Progenitor cell of endocrine pancreas (in vitro differentiated cells): ENCODE measurements at regions not wholly inside any gene's neighbourhood (a gene's known extent, or its start where the extent isn't known, plus 50 kb on each side); places are given as distances from the start of the nearest gene placed in this dataset.
A peak's percentile ranks its signal among the peaks of the same experiment; 100 is the strongest.

Experiments
- DNase-seq: peaks from one replicate; pipeline ENCODE4 v3.0.0; 2021; ENCODE audit warnings: low spot score; ENCODE audit not compliant: unreplicated experiment
- H3K27ac Mint-ChIP-seq: 2 replicates; pipeline ENCODE4 v1.8.0; 2021; ENCODE audit warnings: mild to moderate bottlenecking, moderate library complexity, mixed read lengths
- H3K27me3 Mint-ChIP-seq: 2 replicates; pipeline ENCODE4 v1.8.0; 2021; ENCODE audit warnings: mixed read lengths
- H3K36me3 Mint-ChIP-seq: 2 replicates; pipeline ENCODE4 v1.8.0; 2022; ENCODE audit warnings: mixed read lengths; ENCODE audit not compliant: insufficient read depth
- H3K4me1 Mint-ChIP-seq: 2 replicates; pipeline ENCODE4 v1.8.0; 2021; ENCODE audit warnings: low read depth, mixed read lengths
- H3K4me3 Mint-ChIP-seq: 2 replicates; pipeline ENCODE4 v1.8.0; 2021; ENCODE audit warnings: low read depth, mild to moderate bottlenecking, moderate library complexity, mixed read lengths
- H3K9me3 Mint-ChIP-seq: 2 replicates; pipeline ENCODE4 v1.8.0; 2021; ENCODE audit warnings: low read depth, mixed read lengths
- TF ChIP-seq, protein P1 (sequence below): fragments of 200-600 bp; sonication (generic); IDR thresholded peaks from one replicate; pipeline ENCODE4 v1.5.0; 2021; ENCODE audit warnings: antibody characterized with exemption, mild to moderate bottlenecking; ENCODE audit not compliant: unreplicated experiment

DNA sequence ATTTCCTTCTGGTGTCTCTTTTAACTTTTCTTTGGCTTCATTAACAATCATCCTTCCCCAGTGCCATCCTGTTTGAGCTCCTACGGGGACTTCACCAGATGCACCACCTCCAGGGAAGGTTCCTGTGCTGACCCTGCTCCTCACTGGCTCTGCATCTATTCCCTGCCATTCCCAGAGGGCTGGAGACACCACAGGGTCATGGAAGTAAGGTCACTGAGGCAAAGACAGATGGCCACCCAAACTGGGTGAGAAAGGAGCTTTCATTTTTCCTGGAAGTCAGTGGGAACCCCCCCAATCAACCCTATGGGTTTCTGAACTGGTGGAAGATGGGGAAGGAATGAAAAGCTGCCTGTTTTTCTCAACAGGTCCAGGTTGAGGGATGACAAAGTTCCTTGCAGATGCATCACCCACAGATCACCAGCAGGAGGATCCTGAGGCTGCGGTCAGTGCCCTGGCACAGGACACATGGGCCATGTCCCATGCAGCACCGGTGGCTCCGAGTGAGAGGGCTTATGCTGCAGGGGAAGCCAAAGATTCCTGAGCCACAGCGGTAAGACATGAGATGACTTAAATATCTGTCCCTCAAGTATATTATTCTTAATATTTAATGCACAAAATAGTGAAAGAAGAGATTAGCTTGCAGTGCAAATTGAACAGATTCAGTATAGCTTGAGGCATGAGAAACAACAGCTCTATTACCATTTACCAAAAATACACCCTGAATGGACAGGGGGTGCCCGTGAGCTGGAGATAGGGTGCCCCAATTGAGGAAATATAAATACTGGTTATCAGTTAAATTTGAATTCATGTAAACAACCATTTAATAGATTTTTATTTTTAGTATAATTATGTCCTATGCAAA is 73.0 kb upstream of the VPREB1 start:
- Mint-ChIP-seq H3K9me3 (peaks cover 3% of the 10 kb centered on the region), H3K27ac (no peak overlapping the region), H3K27me3 (peaks cover 49% of the 10 kb centered on the region), H3K4me1 (no peaks in the 10 kb centered on the region), H3K4me3 (no peak overlapping the region), H3K36me3 (peaks cover 3% of the 10 kb centered on the region)
- TF ChIP-seq, protein P1, sequence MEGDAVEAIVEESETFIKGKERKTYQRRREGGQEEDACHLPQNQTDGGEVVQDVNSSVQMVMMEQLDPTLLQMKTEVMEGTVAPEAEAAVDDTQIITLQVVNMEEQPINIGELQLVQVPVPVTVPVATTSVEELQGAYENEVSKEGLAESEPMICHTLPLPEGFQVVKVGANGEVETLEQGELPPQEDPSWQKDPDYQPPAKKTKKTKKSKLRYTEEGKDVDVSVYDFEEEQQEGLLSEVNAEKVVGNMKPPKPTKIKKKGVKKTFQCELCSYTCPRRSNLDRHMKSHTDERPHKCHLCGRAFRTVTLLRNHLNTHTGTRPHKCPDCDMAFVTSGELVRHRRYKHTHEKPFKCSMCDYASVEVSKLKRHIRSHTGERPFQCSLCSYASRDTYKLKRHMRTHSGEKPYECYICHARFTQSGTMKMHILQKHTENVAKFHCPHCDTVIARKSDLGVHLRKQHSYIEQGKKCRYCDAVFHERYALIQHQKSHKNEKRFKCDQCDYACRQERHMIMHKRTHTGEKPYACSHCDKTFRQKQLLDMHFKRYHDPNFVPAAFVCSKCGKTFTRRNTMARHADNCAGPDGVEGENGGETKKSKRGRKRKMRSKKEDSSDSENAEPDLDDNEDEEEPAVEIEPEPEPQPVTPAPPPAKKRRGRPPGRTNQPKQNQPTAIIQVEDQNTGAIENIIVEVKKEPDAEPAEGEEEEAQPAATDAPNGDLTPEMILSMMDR = peak; percentile 51
- DNase-seq = no peak

DNA sequence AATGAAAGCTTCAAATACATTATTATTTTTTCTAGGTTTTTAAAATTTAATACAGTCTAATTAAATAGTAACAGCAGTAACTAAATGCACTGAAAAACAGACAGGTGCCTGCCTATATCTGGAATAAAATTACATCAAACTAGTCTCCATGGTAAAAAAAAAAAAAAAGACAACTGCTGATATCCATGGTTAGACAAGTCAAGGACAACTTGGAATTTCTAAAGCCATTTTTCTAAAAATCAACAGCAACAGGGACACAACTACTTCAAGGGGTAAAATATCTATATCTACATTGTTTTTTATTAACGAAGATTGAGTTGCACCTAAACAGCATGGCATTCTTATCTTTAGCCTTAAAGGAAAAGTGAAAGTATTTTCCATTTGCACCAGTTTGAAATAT is 74.7 kb upstream of the VPREB1 start:
- Mint-ChIP-seq H3K4me3 (no peak overlapping the region), H3K4me1 (no peaks in the 10 kb centered on the region), H3K9me3 (peaks cover 3% of the 10 kb centered on the region), H3K36me3 (no peaks in the 10 kb centered on the region), H3K27me3 (peaks cover 60% of the 10 kb centered on the region), H3K27ac (no peak overlapping the region)
- no peak for DNase-seq
- TF ChIP-seq, protein P1 = no peak

DNA sequence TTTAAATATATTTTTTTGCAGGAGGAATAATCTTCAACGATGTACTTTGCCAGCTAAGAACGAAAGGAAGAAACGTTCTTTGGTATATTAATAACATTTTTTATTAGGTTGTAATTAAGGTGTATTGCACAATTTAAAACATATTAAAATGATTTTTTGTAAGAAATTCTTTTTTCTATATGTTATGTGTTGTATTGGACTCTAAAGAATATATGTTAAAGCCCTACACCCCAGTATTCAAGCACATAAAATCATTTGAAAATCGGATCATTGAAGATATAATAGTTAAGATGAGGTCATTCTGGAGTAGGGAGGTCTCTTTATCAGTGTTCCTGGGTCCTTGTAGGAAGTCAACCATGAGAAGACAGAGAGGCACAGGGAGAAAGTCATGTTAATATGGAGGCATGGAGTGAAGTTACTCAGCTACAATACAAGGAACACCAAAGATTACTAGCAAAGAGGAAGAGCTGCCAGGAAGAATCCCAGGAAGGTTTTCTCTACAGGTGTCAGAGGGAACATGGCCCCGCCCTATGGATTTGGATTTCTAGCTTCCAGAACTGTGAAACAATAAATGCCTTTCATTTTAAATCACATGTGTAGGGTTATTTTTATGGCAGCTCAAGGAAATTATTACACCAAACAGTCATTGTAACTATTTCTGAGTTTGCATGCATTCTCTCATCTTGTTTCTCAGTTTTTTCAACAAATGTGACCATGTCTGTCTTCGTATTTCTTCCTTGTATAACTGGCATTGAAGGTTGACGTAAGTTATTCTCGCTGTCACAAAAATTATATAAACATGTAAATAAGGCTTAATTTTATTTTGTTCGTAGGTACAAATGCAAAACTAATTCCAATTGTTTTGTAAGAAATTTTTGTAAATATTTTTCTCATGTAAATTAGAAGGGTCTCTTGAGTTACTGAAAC is 75.4 kb upstream of the VPREB1 start:
- DNase-seq = no peak
- H3K9me3 Mint-ChIP-seq = peaks cover 3% of the 10 kb centered on the region
- peaks cover 67% of the 10 kb centered on the region for H3K27me3 Mint-ChIP-seq
- no peak overlapping the region for H3K27ac Mint-ChIP-seq
- TF ChIP-seq, protein P1 = no peak
- H3K4me3 Mint-ChIP-seq = no peak overlapping the region
- H3K4me1 Mint-ChIP-seq = no peaks in the 10 kb centered on the region
- no peaks in the 10 kb centered on the region for H3K36me3 Mint-ChIP-seq

DNA sequence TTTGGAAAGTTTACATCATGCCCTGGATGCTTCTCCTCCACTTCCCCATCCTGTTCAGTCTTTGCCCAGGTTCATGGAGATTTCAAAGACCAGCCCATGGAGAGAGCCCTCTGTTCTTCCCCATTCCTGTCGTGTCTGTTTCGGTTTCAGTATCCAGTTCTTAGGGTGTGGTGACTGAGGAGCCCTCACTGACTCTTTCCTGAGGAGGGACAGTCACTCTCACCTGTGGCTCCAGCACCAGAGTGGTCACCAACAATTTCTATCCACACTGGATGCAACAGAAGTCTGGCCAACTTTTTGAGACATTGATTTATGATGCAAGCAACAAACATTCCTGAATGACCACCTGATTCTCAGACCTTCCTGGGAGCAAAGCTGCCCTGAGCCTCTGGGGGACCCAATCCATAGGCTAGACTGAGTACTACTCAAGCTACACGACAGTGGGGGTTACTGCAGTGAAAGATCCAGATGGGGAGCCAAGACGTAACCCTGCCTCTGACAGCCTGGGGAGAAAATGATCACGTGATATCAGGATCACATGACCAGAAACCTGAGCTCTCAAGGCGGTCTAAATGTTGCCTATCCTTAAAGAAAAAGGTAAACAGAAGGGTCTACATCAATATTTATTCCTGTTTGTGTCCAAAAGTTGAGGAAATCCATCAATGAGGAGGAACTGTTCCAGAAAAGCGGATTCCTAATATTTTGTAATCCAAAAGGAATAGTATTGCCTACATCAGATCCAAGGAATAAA is 76.2 kb upstream of the VPREB1 start:
- H3K27me3 Mint-ChIP-seq = peaks cover 76% of the 10 kb centered on the region
- H3K36me3 Mint-ChIP-seq = no peaks in the 10 kb centered on the region
- peak overlapping the region; percentile 86 for H3K27ac Mint-ChIP-seq
- H3K4me1 Mint-ChIP-seq = no peaks in the 10 kb centered on the region
- TF ChIP-seq, protein P1 = no peak
- peak overlapping the region; percentile 2 for H3K4me3 Mint-ChIP-seq
- DNase-seq = no peak
- no peaks in the 10 kb centered on the region for H3K9me3 Mint-ChIP-seq

DNA sequence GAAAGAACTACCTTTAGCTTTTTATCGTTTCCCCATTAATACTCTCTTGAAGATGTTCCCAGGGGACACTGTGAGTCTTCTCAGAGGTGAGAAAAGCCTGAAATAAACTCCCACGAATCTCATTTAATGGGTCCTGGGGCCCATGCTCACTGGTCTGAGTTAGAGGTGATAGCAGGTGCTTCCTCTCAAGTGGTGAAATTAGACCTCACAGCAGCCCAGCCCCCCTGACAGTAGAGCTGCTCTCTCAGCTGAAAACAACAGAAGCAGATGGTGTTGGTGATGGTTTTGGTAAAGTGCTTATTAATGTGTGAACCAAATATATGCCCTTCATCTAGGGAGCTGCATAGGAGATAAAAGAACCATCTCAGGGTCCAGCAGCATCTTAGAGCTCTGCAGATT is 76.8 kb upstream of the VPREB1 start:
- no peaks in the 10 kb centered on the region for H3K4me1 Mint-ChIP-seq

More for the DNA sequence above, 76.8 kb upstream of the VPREB1 start:
- H3K9me3 Mint-ChIP-seq = no peaks in the 10 kb centered on the region
- no peaks in the 10 kb centered on the region for H3K36me3 Mint-ChIP-seq
- DNase-seq = no peak
- TF ChIP-seq, protein P1 = no peak
- H3K27me3 Mint-ChIP-seq = peaks cover 81% of the 10 kb centered on the region
- no peak overlapping the region for H3K27ac Mint-ChIP-seq
- H3K4me3 Mint-ChIP-seq = no peak overlapping the region
